Fibroblast of upper back skin (primary cell): ENCODE measurements at regions not wholly inside any gene's neighbourhood (a gene's known extent, or its start where the extent isn't known, plus 50 kb on each side); places are given as distances from the start of the nearest gene placed in this dataset.
"Not testable (repeated sequence)": the region's sequence is repeated elsewhere in the genome, so short reads cannot be mapped to it uniquely, and the experiment has no call there.

Experiments
- DNase-seq: peaks from one replicate; pipeline ENCODE4 v3.0.0-alpha.2; 2013

DNA sequence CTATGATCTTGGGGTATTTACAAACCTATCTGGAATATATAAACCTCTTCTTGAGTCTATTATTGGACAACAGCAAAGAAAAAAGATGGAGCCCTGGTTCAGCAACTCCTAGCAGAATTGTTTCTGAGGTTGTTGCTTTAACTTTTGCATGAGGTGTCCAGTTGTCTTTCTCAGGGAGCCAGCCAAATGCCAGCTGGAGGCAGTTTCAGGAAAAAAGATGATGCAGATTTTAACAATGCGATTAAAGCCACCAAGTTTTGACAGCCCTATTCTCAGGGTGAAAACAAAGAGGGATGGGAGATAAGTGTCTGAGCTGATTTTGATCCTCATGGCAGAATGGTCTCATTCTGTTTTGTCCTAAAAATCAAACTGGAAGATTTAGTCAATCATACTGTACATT, 181.6 kb upstream of the RASGRP1 start:
- peak; percentile 20 for DNase-seq

DNA sequence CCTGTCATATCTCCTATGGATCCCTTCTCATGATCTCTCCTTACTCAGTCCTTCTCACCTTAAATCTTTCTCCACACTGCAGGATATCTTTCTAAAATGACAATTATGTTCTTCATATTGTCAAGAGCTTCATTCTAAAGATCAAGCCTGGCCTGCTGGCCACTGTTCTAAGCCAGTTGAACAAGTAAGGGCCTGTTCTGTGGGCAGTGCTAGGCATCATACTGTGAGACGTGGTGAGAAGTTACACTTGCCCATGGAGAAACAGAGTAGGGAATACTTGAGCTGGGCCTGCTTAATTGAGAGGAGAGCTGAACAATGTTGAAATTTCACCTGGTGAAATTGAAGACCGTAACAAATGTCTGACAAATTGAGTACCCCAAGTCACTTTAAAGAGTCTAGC, 184.1 kb upstream of the RASGRP1 start:
- DNase-seq: no peak

DNA sequence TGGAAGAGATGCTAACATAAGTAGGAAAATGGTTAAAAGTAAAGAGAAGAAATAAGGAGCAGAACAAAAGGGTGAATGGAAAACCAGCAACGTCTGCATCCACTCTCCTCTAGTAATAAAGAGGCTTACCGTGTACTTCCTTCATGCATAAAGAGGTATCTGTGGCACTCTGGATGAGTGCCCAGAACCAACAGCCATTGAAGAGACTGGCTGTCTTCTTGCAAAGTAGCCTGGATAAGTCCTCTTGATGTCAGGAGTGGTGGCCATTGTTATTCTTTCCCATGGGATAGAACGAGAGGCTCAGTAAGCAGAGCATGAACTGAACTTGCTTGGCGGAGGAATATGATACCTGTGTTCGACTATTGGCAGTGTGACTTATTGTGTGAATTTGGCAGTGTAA, 186.2 kb upstream of the RASGRP1 start:
- DNase-seq: no peak

DNA sequence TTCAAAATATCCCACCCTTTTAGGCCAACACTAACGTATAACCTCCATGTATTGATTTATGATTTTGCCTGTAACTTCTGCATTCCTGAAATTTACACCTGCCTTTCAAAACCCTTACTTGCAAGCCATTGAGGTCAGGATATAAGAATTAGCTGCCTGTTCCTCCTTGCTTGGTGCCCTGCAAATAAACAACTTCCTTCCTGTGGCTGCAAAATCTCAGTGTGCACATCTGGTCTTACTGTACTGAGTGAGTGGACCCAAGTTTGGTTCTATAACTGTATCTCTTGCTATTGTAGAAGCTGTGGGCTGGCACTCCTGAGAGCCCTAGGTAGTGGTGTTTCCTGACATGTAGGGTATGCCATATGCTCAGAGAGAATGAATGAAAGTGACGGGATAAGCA, 191.1 kb upstream of the RASGRP1 start:
- DNase-seq: no peak

DNA sequence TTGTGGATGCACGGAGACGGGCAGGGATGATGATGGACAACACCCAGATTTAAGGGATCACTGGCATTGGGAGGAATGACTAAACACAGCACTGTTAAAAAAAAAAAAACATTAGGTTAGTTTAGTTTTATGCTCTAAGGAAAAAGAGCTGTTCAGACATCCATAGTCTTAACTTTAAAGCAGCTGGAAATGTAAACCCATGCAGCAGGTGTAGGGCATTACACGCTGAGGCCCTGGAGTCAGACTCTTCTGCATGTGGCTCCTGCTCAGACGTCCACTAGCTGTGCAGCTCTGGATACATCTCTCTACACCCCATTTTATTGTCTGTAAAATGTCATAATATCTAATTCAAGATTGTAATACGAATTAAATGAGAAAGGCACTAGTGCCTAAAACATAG, 191.8 kb upstream of the RASGRP1 start:
- DNase-seq: no peak

DNA sequence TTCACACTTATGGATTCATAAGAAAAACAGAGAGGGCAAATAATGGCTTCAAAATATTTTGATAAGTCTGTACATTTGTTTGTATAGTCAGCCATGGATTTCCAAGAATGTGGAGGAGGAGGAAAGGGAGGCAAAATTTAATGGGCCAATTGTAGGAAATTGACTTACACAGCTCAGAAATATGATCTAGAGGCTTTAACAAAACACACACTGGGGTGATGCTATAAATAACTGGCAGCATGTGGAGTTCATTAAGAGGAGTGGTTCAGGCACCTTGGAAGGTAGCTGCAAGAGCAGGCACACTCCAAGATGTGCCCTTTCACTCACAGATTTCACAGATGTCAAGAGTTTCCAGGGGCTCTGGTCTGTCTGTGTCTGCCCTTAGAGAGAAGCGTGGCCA, 193.4 kb upstream of the RASGRP1 start:
- DNase-seq: peak; percentile 94

DNA sequence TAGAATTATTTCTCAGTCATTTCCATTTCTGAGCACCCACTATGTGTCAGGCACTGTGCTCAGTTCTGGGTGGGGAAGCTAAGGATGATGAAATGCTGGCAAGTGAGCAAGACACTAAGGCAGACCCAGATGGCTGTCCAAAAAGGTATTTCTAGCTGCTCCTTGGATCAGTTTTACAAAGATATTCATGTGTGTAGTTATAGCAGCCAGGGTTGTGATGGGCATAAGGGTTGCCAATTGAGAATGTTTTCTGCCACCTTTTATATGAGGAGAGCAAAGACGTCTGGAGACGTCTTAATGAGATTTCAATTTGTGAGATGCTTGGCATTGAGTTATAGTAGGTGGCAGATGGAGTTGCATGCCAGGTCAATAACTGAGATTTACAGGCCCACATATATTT, 197.1 kb upstream of the RASGRP1 start:
- DNase-seq: no peak

DNA sequence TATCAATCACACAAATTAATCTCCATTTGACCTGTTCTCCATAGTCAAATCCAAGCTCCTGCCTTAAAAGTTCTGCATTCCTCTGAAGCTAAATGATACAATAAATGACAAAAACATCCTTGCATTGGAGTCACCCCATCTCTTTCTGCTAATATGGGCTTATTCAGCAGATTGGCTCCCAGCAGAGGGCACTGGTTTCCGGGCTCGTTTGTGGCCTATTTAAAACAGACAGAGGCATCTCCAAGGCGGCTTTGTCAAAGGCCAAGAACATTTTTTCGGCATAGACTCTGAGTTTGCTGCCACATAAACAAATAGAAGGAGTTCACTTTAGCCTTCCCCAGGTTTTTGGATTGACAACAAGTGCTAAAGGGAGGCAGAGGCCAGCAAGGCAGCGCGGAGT, 204.4 kb upstream of the RASGRP1 start:
- peak; percentile 56 for DNase-seq

DNA sequence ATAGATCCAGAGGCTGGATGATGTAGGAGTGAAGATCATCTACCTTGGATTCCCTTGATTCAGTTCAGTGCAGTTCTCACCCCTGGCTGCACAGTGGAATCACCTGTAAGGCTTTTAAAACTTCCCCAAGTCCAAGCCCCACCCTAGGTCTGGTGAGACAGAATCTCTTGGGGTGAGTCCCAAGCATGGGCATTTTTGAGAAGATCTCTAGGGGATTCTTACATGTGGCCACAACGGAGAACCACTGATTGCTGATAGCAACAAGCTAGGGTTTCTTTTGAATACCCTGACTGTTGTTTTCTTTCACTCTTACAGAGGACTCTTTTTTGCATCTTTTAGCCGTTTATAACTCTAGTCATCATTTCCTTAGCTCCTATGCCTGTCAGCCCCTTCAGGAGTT, 204.9 kb upstream of the RASGRP1 start:
- no peak for DNase-seq

DNA sequence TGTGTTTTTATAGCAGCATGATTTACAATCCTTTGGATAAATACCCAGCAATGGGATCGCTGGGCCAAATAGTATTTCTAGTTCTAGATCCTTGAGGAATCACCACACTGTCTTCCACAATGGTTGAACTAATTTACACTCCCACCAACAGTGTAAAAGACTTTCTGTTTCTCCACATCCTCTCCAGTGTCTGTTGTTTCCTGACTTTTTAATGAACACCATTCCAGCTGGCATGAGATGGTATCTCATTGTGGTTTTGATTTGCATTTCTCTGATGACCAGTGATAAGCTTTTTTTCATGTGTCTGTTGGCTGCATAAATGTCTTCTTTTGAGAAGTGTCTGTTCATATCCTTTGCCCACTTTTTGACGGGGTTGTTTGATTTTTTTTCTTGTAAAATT, 209.5 kb upstream of the RASGRP1 start:
- DNase-seq: not testable (repeated sequence)

DNA sequence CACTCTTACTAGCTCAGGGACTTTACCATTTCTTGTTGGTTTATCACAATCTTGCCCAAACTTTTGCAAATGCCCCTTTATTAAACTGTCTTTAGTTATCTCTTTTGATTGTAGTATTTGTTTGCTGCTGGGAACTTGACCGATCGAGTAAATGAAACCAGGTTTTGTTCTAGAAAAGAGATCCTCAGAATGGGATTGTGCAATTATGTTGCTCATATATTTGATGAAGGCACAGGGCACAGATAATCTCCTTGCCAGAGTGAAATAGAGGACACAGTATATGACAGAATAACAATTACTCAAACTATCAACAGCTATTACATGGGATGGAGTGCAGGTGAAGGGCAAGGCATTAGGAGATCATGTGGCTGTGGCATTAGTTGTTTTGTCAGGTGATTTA, 216.6 kb upstream of the RASGRP1 start:
- no peak for DNase-seq

DNA sequence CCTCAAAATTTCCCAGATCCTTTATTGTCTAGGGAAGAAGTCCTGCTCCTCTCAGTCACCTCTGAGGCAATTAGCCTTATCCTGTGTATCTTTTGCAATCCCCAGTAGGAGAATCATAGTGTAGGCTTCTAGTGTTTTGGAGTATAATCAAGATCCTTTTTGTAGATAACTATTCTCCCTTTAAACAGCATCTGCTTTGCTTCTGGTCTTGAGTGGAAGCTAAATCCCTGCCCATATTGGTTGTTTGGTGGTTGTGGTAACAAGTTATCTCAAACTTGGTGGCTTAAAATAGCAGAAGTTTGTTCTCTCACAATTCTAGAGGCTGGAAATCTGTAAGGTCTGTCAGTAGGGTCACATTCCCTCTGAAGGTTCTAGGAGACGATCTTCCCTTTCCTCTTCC, 217.5 kb upstream of the RASGRP1 start:
- no peak for DNase-seq

DNA sequence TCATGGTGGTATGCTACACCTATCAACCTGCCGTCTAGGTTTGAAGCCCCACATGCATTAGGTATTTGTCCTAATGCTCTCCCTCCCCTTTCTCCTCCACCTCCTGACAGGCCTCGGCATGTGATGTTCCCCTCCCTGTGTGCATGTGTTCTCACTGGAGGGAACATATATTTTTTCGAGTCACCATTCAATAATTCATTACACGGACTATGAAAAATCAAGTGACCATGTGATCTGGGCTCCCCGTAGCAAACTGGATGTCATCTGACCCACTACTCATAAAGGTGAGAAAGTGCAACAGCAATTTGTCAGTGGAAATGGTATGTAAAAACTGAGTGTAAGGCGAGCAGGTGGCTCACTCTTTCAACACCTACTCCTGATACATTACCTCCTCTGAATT, 224.3 kb upstream of the RASGRP1 start:
- DNase-seq: no peak

DNA sequence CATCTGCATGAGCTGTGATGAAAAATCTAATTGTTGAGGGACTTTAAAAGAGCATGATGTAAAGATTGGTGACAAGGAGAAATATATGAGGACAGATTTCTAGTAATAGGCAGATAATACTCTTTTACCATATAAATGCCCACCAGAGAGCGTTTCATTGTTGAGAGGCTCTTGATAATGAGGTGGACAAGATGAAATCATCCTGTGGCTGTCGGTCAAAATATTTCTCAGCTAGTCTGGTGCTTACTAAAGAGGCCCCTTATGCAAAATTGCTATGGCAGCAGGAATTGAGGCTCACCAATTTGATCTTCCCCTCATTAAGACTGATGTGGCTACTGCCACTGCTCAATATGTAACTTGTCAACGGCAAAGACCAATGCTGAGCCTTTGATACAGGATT, 225.0 kb upstream of the RASGRP1 start:
- no peak for DNase-seq

DNA sequence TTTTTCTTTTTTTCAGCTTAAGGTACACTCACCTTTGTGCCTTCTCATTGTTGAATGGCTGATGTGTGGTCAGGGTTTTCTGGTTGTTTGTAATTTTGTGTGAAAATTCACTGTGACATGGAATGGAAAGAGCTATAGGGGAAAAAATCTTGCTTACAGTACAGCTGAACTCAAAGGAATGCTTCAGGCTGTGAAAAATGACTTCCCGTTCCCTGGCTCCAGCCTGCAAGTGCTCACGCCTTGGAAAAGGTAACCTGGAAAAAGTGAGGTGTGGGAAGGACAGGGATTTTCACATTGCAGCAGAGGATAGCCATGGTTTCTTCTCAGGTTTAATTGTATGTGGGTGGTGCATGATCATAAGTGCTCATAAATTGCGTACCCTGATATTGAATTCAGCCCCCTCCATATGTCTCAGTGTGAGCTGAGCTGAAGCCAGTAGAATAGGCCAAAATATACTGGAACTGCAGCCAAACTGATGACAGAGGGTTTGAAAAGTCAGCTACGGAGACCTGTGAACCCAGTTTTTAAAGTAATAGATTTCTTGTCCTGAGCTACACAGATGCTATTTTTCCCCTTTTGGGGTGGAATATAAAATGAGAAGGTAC, 228.7 kb upstream of the RASGRP1 start:
- no peak for DNase-seq

DNA sequence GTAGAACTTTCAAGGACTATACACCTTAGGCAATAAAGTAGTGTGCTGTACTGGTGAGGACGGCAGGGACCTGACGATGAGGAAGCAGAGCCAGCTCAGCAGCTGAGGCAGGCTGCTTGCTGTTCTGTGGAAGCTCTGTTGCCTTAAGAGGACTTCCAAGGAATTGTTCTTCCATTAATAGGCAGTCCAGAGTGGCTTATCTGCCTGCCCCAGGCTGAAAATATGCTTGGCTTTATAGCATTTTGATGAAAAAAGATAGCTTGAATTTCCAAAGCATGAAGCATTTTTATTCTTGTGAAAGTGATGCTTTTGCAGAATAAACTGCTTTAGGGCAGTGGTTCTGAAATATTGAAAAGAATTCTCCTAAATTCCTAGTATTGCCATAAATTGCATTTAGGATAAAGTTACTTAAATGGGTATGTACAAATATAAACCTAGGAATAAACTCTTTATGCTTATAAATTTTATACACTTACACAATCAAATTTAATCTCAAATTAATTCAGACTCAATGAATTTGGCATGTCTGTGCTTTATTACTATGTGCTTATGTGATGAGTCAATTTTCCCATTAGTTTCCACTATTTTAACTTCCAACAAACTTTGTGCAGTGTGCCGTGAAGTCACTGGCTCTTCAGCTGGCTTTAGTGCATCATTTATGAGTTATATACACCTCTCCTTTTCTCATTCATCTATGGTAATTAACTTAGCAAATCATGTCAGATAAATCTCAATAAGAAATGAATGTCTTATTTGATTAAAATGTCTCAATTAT, 231.0 kb upstream of the RASGRP1 start:
- DNase-seq: peak; percentile 46

DNA sequence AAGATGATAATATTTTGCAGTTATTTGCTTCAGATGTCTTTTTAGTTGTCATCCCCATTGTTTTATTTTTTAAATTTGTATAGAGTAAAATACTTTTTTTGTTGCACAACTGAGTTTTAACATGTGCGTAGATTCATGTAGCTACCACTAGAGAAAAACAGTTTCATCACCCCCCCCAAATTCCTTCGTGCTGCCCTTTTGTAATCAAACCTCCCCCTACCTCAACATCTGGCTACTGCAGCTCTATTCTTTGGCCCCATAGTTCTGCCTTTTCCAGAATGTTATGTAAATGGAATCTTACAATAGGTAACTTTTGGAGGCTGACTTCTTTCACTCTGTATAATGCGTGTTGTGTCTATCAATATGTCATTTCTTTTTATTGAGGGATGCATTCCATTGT, 232.0 kb upstream of the RASGRP1 start:
- DNase-seq: no peak

DNA sequence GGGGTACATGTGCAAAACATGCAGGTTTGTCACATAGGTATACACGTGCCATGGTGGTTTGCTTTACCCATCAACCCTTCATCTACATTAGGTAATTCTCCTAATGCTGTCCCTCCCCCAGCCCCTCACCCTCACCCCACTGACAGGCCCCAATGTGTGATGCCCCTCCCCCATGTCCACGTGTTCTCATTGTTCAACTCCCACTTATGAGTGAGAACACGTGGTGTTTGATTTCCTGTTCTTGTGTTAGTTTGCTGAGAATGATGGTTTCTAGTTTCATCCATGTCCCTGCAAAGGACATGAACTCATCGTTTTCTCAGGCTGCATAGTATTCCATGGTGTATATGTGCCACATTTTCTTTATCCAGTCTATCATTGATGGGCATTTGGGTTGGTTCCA, 232.9 kb upstream of the RASGRP1 start:
- DNase-seq: not testable (repeated sequence)

DNA sequence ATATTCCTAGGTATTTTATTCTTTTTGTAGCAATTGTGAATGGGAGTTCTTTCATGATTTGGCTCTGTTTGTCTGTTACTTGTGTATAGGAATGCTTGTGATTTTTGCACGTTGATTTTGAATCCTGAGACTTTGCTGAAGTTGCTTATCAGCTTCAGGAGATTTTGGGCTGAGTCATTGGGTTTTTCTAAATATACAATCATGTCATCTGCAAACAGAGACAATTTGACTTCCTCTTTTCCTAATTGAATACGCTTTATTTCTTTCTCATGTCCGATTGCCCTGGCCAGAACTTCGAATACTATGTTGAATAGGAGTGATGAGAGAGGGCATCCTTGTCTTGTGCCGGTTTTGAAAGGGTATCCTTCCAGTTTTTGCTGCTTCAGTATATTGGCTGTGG, 234.6 kb upstream of the RASGRP1 start:
- DNase-seq: not testable (repeated sequence)

DNA sequence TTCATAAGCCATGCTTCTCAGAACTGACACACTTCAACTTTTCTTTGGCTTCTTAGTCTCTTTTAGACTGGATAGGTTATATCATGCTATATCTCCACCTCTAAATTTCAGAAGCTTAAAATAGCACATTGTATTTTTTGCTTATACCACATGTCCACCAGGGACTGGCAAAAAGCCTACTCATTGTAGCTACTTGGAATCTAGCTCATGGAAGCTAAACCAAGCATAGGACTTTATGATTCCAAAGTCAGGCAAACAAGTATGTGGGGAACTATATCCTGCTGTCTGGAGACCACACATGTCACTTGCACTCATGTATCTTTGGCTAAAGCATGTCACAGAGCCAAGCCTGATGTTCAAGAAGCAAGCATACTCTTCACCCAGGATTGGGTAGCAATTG, 245.0 kb upstream of the RASGRP1 start:
- DNase-seq: peak; percentile 78

DNA sequence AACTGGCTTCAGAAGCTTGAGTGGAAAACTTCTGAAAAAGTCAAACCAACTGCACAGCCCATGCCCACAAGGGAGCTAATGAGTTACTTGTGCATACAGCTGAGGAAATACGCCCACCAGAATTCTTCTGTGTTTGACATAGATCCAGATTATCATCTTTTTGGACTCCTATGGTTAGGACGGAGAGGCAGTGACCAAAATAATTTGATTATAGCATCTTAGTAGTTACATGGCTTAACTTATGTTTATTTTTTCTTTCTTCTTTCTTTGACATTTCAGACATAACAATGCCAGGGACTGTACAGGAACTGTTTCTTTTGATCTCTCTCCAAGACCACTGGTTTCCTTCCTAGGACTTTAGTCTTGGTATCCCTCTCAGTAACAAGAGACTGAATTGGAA, 246.1 kb upstream of the RASGRP1 start:
- no peak for DNase-seq

DNA sequence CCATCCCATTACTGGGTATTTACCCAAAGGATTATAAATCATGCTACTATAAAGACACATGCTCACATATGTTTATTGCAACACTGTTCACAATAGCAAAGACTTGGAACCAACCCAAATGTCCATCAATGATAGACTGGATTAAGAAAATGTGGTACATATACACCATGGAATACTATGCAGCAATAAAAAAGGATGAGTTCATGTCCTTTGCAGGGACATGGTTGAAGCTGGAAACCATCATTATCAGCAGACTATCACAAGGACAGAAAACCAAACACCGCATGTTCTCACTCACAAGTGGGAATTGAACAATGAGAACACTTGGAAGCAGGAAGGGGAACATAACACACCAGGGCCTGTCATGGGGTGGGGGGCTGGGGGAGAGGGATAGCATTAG, 249.6 kb upstream of the RASGRP1 start:
- not testable (repeated sequence) for DNase-seq

DNA sequence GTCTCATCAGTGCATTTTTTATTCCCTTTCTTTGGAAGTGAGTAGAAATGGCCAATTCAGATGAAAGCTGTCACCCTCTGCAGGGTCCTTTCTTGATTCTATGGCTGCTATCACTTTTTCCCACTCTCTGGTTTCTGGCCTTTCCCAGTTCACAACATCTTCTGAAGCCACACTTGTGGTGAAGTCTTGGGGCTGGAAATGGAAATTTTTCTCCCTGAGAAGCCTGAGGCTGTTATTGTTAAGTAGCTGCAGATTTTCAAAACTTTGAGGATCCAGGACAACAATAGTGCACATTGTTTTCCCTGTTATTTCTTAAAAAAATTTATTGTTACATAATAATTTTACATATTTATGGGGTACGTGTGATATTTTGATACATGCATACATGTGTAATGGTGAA, 250.3 kb upstream of the RASGRP1 start:
- DNase-seq: no peak

DNA sequence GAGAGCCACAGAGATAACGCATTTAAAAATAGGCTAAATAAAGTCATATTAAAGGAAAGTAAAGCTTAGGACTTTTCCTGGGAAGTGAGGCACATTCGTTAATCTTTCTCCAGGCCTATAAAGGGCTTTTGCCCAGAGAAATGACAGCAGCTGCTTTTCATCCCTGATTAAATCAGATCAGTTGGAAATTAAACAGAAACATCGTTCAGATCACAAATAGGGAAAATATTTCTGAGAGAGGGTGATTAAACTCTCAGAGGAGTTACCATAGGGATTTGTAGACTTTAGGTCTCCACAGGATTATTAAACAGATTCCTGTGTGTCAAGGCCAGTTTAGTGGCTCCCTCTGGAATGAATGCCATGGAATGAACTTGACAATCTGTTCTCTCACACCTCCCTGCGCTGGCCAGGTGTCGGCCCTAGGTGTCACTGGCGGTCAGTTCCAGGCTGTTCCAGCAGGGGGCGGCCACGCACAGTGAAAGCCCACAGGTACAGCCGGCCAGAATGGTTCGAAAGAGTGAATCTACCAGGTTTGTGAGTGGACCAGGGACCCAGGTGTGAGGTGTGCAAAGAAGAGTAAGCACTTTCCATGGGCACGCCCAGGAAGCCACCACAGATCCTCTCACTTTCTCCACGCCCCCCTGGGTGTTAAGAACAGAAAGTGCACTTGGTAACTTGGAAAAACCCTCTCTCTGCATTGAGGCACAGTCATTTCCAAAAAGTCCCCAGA, 253.0 kb upstream of the RASGRP1 start:
- peak; percentile 74 for DNase-seq
